Upper lobe of left lung (tissue), 6 donors: ENCODE measurements at regions not wholly inside any gene's neighbourhood (a gene's known extent, or its start where the extent isn't known, plus 50 kb on each side); places are given as distances from the start of the nearest gene placed in this dataset.

ENCODE experiments used
- ATAC-seq, 2 donors: fragments of 200-7000 bp; cut with Tn5 transposase; one replicate each; pipeline ENCODE4 v1.9.1; 2022; ENCODE audit warnings: mild to moderate bottlenecking in 2 of 2, moderate library complexity in 2 of 2; ENCODE audit not compliant: low FRiP score in 2 of 2
- DNase-seq, 2 donors: peaks; one replicate each; pipeline ENCODE4 v3.0.0-alpha.2; 2019 to 2020
- H3K27ac ChIP-seq, 4 donors: fragments of 200-600 bp; sonication (generic); one replicate each; pipeline ENCODE4 v1.5.1; 2016 to 2019
- H3K27me3 ChIP-seq, 4 donors: fragments of 200-600 bp; sonication (generic); one replicate each; pipeline ENCODE4 v1.5.1; 2017 to 2019
- H3K36me3 ChIP-seq, 4 donors: fragments of 200-600 bp; sonication (generic); one replicate each; pipeline ENCODE4 v1.5.1; 2016 to 2019
- H3K4me1 ChIP-seq, 4 donors: fragments of 200-600 bp; sonication (generic); one replicate each; pipeline ENCODE4 v1.5.1; 2018 to 2019
- H3K4me3 ChIP-seq, 4 donors: fragments of 200-600 bp; sonication (generic); one replicate each; pipeline ENCODE4 v1.5.1; 2017 to 2019; ENCODE audit warnings: mild to moderate bottlenecking in 2 of 4, moderate library complexity in 1 of 4
- H3K9me3 ChIP-seq, 4 donors: fragments of 200-600 bp; sonication (generic); one replicate each; pipeline ENCODE4 v1.5.1; 2018 to 2019
- CTCF ChIP-seq, 6 experiments: fragments of 450-650 bp in 4 of 6; fragments of 200-600 bp in 2 of 6; sonication (generic) in 2 of 6; IDR thresholded peaks; one replicate each; pipeline ENCODE4 v1.5.1; 2016 to 2019; ENCODE audit warnings: antibody characterized with exemption in 6 of 6
- EP300 ChIP-seq, 4 donors: sonication (generic); formaldehyde crosslinking; IDR thresholded peaks; one replicate each; pipeline ENCODE4 v1.5.1; 2017; ENCODE audit warnings: antibody characterized with exemption in 4 of 4, control low read depth in 2 of 4
- POLR2A ChIP-seq, 4 donors: fragments of 450-650 bp; IDR thresholded peaks; one replicate each; pipeline ENCODE4 v1.5.1; 2016 to 2017; ENCODE audit warnings: antibody characterized with exemption in 4 of 4, mild to moderate bottlenecking in 2 of 4
- POLR2AphosphoS5 ChIP-seq, 2 donors: sonication (generic); formaldehyde crosslinking; IDR thresholded peaks; one replicate each; pipeline ENCODE4 v1.5.1; 2017; ENCODE audit warnings: antibody characterized with exemption in 2 of 2
- WGBS, 2 donors: methylation state at CpG; one replicate each; pipeline ENCODE4 v1.1.5; 2017 to 2018; 5-methylcytosine and 5-hydroxymethylcytosine counted together
- donor health status: DM: no; HTN: no; CAD: no; lungs with moderate emphysema.
- donor health status: DM: no; HTN: yes; CAD: no; lungs with severe emphysema.

- no peaks in the 10 kb centered on the region for H3K9me3 ChIP-seq
- H3K27me3 ChIP-seq, result no peaks in the 10 kb centered on the region
- H3K36me3 ChIP-seq, result no peaks in the 10 kb centered on the region
- WGBS, 2 donors, result 73 to 77% methylated on average over 9 to 18 of the region's 18 CpGs
- no peaks in the 10 kb centered on the region for H3K4me1 ChIP-seq
- no peak overlapping the region for H3K4me3 ChIP-seq
- no peak overlapping the region for H3K27ac ChIP-seq
- DNase-seq (peak in 1 of 2 donors; percentile 39), ATAC-seq (no peak)
- TF ChIP-seq POLR2A (IDR thresholded peaks at IDR 0.05) (no peak), EP300 (IDR thresholded peaks at IDR 0.05) (no peak), CTCF (IDR thresholded peaks at IDR 0.05) (no peak), POLR2AphosphoS5 (IDR thresholded peaks at IDR 0.05) (no peak)
Observed at GRCh38 chr12:34206061-34206785, 183.9 kb downstream of the ALG10 start.

GRCh38 chr12:34207858-34208257, 185.6 kb downstream of the ALG10 start:
- no peak overlapping the region for H3K27ac ChIP-seq
- no peak for DNase-seq
- H3K9me3 ChIP-seq, result no peaks in the 10 kb centered on the region
- no peak for ATAC-seq
- H3K4me3 ChIP-seq, result no peak overlapping the region
- TF ChIP-seq CTCF (IDR thresholded peaks at IDR 0.05) (no peak), EP300 (IDR thresholded peaks at IDR 0.05) (no peak), POLR2AphosphoS5 (IDR thresholded peaks at IDR 0.05) (no peak), POLR2A (IDR thresholded peaks at IDR 0.05) (no peak)
- H3K36me3 ChIP-seq, result no peaks in the 10 kb centered on the region
- WGBS, 2 donors, result 91 to 97% methylated on average over 11 of the region's 11 CpGs
- no peaks in the 10 kb centered on the region for H3K4me1 ChIP-seq
- H3K27me3 ChIP-seq, result no peaks in the 10 kb centered on the region

- Histone ChIP-seq H3K9me3 (no peaks in the 10 kb centered on the region), H3K36me3 (no peaks in the 10 kb centered on the region), H3K27me3 (no peaks in the 10 kb centered on the region), H3K27ac (no peak overlapping the region), H3K4me1 (no peaks in the 10 kb centered on the region), H3K4me3 (no peak overlapping the region)
- peak in 1 of 2 donors; percentile 77 for DNase-seq
- TF ChIP-seq EP300 (IDR thresholded peaks at IDR 0.05) (no peak), POLR2AphosphoS5 (IDR thresholded peaks at IDR 0.05) (no peak), CTCF (IDR thresholded peaks at IDR 0.05) (no peak), POLR2A (IDR thresholded peaks at IDR 0.05) (no peak)
- no peak for ATAC-seq
- WGBS, 2 donors, result 81 to 90% methylated on average over 17 to 40 of the region's 41 CpGs
Observed at GRCh38 chr12:34208331-34209258, 186.3 kb downstream of the ALG10 start.

- Histone ChIP-seq H3K27ac (no peak overlapping the region), H3K36me3 (no peaks in the 10 kb centered on the region), H3K4me3 (no peak overlapping the region), H3K9me3 (no peaks in the 10 kb centered on the region), H3K27me3 (no peaks in the 10 kb centered on the region), H3K4me1 (no peaks in the 10 kb centered on the region)
- ATAC-seq (no peak), DNase-seq (peak in 1 of 2 donors; percentile 55)
- 83 to 85% methylated on average over 19 to 22 of the region's 22 CpGs for WGBS, 2 donors
- TF ChIP-seq CTCF (IDR thresholded peaks at IDR 0.05), result no peak
- no peak for TF ChIP-seq EP300 (IDR thresholded peaks at IDR 0.05)
- no peak for TF ChIP-seq POLR2A (IDR thresholded peaks at IDR 0.05)
- no peak for TF ChIP-seq POLR2AphosphoS5 (IDR thresholded peaks at IDR 0.05)
Observed at GRCh38 chr12:34209259-34209835, 187.1 kb downstream of the ALG10 start.
